ENCODE measurements at regions not wholly inside any gene's neighbourhood (a gene's known extent, or its start where the extent isn't known, plus 50 kb on each side); places are given as distances from the start of the nearest gene placed in this dataset.

DNA sequence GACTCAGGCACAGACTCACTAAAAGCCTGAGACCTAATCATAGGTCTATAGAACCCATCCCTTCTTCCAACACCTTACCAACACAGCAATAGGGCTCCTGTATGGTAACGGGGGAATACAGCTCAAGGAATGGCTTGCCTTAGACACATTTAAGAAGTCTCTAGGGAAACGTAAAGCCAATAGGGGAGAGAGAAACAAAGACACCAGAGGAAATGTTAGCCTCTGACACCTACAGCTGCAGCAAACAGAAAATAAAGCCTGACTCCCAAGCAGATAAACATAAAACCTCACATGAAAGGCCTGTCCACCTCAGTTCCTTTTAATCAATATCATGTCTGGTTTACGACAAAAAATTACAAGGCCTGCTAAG lies 51.1 kb upstream of the NCOA1 start:
- in situ Hi-C loops (cut with MboI; ENCODE audit: low sequenced_read_pairs): no loop called here

GRCh38 chr2:24439280-24439970 lies 51.6 kb upstream of the NCOA1 start:
- in situ Hi-C loops (cut with MboI; ENCODE audit: low sequenced_read_pairs): no loop called here

DNA sequence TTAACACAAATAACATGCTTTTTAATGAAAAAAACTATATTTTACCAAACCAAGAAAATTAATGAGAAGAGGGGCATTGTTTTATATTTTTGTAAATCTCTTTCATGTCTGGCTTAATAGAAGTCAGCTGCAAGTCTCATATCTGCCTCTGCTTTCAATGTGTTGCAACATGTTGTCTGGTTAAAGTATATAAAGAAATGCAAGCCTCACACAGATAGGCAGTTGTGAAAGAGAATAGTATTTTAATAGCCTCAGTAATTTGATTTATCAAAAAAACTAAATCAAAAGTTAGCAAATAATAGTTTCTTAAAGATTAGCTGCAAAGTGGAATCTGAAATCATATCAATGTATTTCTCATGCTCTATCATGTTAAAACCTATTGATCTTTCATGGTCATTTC lies 52.9 kb upstream of the NCOA1 start:
- in situ Hi-C loops (cut with MboI; ENCODE audit: low sequenced_read_pairs): no loop called here

DNA sequence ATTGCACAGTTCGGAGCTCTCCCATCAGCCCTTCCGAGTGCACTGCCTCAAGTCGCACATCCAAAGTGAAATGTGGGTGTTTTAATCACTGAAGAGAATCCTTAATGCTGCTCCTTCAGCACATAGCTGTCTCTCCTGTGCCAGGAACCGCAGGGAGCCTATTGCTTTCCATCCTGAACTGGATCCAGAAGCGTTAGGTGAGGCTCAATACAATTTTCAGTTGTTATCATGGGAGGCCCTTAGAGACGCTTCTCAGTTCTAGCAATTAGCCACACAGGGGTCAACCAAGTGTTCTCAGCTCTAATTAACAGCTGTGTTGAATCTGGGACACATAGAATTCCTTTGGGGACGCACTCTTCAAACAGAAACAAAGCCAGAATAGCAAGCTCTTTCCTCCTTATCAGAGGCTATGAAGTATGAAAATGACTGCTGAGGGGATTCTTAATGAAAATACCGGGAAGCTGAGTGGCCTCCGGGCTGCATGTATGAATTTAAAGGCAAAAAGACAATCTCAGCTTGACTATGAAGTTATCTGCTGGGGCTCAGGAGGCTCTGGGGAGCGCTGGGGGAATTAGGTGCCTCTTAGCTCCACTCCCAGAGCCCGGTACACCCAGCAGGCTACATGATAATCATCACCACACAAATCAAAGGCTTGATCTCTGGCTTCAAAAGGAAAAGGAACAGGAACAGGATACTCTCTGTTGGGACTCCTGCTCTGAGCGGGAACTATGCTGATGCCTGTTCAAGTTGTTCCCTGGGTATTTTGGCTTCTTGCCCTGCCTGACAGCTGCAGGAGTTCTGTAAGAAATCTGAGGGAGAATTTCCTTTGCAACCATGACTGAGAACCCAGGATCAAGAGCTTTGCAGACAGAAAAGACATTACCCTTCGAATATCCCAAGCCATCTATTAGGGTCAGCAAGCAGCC lies 55.4 kb upstream of the NCOA1 start:
- in situ Hi-C loops (cut with MboI; ENCODE audit: low sequenced_read_pairs): no loop called here

DNA sequence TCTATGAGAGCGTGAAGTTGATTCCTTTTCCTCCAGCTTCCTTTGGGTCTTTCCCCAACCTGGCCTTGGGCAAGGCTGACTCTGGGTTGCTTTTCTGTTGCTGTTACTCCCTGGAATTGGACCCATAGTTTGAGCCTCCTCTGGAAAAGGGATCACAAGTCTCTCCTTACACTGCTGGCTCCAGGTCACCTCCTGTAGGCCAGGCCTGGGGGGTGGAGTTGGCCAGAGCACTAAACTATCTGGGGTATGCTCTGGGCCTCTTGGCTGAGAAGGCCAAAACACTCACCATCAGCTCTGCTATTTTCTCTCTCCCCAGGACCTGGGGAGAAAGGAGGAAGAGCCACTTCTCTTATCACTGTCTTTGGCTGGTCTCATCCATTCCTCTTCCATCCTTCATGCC lies 56.5 kb upstream of the NCOA1 start:
- in situ Hi-C loops (cut with MboI; ENCODE audit: low sequenced_read_pairs): no loop called here

DNA sequence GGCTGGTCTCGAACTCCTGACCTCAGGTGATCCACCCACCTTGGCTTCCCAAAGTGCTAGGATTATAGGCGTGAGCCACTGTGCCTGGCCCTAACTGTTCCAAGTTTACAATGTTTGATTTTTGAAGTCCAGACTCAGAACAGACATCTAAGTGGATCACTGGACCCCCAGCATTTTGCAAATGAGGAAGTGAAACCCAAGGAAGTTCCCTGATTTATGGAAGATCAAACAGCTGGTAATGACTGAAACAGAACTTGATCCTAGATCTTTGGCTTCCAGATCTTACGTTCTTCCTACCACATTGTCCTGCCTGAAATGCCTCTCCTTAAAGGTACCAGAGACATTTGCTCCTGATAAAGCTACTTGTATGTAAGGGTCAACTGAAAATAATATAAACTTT lies 58.3 kb upstream of the NCOA1 start:
- in situ Hi-C loops (cut with MboI; ENCODE audit: low sequenced_read_pairs): no loop called here

- in situ Hi-C loops (cut with MboI; ENCODE audit: low sequenced_read_pairs): no loop called here
Observed at GRCh38 chr2:24432121-24432520, 58.9 kb upstream of the NCOA1 start.

DNA sequence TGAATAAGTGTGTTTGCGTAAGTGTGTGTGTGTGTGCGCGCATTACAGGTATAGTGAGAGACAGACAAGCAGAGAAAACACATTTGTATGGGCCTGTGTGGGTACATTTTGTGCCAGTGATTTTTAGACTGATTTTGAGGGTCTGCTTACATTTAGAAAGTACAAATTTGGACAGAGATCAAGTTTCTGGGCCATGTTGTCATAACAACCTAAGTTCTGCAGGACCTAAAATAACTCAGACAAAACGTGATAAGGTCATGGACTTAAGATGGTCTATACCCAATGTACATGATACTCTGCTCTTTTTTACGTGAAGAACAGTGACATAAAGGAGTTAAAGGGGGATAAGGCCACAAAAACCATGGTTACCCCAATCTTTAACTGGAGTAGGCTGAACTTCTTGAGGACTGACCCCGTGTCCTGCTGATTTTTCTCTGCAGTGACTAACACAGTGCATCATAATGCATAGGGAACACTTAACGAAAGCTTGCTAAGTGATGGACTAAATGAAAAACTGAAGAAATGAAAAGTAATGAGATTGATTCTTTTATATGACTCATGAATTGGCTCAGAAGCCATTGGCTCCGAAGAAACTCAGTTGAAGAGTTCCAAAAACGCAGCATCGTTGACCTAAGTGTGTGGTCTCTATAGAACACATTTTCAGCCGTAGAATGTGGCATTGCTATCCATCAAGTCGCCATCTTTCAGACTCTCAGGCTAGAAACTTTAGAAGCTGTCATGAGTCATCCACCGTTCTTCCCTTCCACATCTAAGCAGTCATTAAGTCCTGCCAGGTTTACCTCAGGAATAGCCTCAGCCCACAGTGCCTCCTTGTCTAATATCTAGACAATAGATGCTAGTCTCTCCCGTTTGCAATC lies 61.6 kb upstream of the NCOA1 start:
- in situ Hi-C loops (cut with MboI; ENCODE audit: low sequenced_read_pairs): no loop called here

DNA sequence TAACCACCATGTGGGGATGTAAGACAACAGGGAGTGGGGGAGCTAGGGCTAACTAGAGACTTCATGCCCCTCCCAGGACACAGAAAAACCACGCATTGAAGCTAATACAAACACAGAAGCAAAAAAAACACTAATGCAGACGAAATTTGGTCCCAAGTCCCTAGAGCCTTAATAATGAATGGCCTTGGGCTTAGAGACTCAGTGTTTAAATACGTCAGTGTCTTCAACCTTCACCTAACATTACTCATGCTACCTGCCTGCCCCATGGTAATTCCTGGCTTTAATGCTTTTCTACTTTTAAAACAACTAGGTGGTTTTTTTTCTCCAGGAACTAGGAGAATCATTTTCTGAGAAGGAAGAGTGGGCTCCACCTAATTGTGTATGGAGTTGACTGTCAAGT lies 64.1 kb upstream of the ITSN2 start:
- in situ Hi-C loops (cut with MboI; ENCODE audit: low sequenced_read_pairs): loop anchor here (25.0 kb wide), 1 partner anchor 713 kb away; no protein-coding TSS in a partner anchor

DNA sequence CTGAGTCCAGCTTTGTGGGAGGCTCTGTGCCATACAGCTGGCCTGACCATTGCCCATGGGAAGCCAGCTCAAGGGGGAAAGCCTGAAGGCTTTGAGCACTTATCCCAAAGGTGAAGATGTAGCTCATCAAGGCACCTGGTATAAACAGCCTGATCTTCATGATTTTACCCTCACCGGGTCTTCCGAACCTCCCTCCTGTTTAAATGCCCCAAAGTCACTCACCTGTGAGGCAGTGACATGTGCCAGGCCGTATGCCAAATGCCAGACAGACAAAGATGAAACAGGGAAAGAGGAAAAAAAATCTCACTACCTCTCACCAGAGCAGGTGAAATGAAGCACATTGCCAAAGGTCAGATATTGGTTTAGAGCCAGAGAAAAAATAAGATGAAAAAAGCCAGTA lies 62.8 kb upstream of the ITSN2 start:
- in situ Hi-C loops (cut with MboI; ENCODE audit: low sequenced_read_pairs): loop anchor here (25.0 kb wide), 1 partner anchor 714 kb away; no protein-coding TSS in a partner anchor

- in situ Hi-C loops (cut with MboI; ENCODE audit: low sequenced_read_pairs): loop anchor here (25.0 kb wide), 1 partner anchor 716 kb away; no protein-coding TSS in a partner anchor
Observed at GRCh38 chr2:24421668-24422067, 61.3 kb upstream of the ITSN2 start.

- in situ Hi-C loops (cut with MboI; ENCODE audit: low sequenced_read_pairs): loop anchor here (25.0 kb wide), 1 partner anchor 717 kb away; no protein-coding TSS in a partner anchor
Observed at GRCh38 chr2:24420373-24420772, 60.0 kb upstream of the ITSN2 start.

GRCh38 chr2:24418166-24418841 lies 58.0 kb upstream of the ITSN2 start:
- in situ Hi-C loops (cut with MboI; ENCODE audit: low sequenced_read_pairs): loop anchor here (10.0 to 25.0 kb wide), 2 partner anchors 406 to 719 kb away; no protein-coding TSS in a partner anchor

DNA sequence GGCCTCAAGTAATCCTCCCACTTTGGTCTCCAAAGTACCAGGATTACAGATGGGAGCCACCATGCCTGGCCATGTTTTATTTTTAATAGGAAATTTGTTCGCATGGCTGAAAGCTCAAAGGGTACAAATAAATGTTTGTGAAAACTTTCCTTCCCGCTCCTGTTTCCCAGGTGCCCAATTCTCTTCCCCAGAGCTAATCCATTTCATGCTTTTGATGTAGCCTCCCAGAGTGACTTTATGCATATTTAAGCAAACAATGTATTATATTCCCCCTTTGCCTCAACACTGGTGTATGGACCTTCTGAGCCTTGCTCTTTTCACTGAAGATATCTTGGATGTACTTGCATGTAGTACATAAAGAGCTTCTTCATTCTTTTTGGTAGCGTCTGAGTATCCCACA lies 52.5 kb upstream of the ITSN2 start:
- in situ Hi-C loops (cut with MboI; ENCODE audit: low sequenced_read_pairs): loop anchor here (10.0 to 25.0 kb wide), 2 partner anchors 412 to 724 kb away; no protein-coding TSS in a partner anchor

GRCh38 chr2:24411488-24412151 lies 51.3 kb upstream of the ITSN2 start:
- in situ Hi-C loops (cut with MboI; ENCODE audit: low sequenced_read_pairs): loop anchor here (10.0 to 25.0 kb wide), 2 partner anchors 413 to 726 kb away; no protein-coding TSS in a partner anchor

GRCh38 chr2:24410976-24411375 lies 50.6 kb upstream of the ITSN2 start:
- in situ Hi-C loops (cut with MboI; ENCODE audit: low sequenced_read_pairs): loop anchor here (10.0 to 25.0 kb wide), 2 partner anchors 414 to 726 kb away; no protein-coding TSS in a partner anchor

- in situ Hi-C loops (cut with MboI; ENCODE audit: low sequenced_read_pairs): loop anchor here (10.0 to 25.0 kb wide), 2 partner anchors 415 to 727 kb away; no protein-coding TSS in a partner anchor
Observed at GRCh38 chr2:24409700-24410556, 49.6 kb upstream of the ITSN2 start.
